Cerebellar cortex (tissue), 1 donor: ENCODE measurements at regions not wholly inside any gene's neighbourhood (a gene's known extent, or its start where the extent isn't known, plus 50 kb on each side); places are given as distances from the start of the nearest gene placed in this dataset.

Experiments
- DNase-seq: peaks from one replicate; pipeline ENCODE4 v3.0.0-alpha.2; 2015; ENCODE audit warnings: low spot score

DNA sequence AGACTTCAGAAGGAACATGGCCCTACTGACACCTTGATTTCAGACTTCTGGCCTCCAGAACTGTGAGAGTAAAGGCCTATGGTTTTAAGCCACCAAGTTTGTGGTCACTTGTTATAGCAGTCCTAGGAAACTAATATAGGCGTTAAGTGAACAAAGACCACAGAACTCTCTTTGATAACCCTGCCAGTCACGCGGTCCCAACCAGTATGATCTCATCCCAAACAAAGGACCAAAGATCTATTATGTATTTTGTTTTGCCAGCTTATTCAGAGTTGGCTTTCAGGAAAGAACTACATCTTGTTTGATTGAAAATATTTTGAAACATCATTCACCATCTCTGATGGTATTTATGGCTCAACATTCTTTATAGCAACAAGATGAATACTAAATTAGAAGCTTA, 294.4 kb upstream of the SLCO3A1 start:
- no peak for DNase-seq

DNA sequence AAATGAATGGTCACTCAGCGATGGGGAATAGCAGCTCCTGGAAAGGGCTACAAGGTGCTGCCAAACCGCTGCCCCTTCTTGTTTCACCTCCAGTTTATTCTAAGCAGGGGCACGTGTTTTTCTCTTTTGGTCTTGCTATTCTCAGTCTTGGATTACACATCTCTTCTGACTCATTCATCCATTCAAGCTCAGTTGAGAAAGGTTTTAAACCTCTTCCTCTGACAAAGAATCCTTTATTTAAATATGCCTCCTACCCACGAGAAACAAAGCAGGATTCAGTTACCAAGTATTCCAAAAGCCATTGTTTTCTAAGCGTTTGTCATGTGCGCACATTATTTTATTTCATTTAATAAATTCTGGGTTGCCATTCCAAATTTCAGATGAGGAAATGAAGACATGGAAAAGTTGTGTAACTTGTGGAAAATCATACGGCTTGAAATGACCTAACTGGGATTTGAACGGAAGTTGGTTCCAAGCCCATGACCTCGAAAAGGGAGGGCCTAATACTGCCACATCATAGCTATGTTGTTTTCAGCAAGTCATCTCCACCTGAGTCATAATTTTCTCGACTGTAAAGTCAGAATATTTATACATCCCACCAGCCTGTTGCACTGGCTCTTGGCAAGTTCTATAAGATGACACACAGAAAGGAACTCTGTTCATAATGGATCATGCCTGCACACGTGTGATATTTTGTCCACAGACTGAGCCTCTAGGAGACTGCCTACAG, 292.0 kb upstream of the SLCO3A1 start:
- DNase-seq = no peak

DNA sequence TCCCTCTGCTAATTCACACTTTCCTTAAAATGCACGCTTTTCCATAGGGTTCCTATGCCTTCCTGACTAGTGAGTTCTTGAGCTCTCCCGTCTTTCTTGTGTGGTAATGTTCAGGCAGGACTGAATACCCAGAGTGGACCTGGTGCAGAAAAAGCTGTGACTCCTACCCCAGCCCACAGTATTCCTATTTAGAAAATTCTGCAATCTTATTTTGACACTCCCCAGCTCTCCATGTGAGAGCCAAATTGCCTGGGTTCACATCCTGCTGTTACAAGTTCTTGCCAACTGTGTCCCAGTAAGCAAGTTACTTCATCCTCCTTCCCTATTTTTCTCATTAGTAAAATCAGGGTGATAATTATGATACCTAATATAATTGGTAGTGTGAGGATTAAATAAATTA, 290.8 kb upstream of the SLCO3A1 start:
- DNase-seq = no peak

DNA sequence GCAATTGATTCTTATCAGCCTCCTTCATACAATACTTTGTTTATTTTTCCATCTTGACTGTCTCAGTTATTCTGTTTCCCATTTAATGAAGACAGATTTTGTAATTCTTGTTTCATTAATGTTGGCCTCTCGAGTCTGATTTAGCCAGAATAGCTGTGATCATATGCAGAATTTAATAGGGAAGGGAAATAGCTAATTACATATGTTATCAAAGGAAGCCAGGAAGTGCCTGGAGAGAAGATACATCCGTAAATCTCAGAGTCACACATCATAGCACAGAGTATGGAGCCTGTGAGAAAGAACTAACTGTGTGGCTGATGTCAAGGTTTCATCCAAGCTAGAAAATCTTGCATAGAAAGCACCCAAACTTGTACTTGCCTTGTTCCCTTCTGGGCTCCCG, 288.9 kb upstream of the SLCO3A1 start:
- no peak for DNase-seq

DNA sequence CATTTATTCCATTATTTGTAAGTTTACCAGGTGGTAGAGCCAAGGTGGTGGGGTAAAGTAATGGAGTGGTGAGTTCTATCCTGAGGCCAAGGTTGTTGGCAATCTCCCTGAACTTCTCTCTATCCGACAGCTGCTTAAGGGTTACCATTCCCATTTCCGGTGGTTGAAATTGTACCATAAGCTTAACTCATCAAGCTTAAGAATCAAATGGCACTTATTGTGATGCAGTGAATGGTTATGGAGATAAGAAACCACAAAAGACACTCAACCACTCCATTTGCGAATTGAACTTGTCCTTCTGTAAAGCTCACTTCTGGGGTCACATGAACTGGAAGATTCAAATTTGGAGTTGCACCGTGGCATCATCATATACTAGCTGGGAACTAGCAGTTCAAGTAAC, 287.4 kb upstream of the SLCO3A1 start:
- DNase-seq = no peak

DNA sequence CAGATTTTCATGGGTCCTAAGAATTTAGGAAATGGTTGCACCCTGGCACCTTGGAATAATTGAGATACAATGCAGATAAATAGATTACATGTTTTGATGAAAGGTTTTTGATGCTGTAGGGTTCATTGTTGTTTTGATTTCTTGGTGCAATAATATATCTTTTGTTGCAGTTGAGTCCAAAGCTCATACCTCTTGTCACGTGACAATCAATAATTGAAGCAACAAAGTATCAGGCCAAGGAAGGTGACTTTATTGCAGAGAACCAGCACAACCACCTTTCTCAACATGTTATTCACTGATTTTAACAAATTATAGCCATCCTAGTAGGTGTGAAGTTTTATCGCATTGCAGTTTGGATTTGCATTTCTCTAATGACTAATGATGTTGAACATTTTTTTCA, 285.5 kb upstream of the SLCO3A1 start:
- DNase-seq = no peak

DNA sequence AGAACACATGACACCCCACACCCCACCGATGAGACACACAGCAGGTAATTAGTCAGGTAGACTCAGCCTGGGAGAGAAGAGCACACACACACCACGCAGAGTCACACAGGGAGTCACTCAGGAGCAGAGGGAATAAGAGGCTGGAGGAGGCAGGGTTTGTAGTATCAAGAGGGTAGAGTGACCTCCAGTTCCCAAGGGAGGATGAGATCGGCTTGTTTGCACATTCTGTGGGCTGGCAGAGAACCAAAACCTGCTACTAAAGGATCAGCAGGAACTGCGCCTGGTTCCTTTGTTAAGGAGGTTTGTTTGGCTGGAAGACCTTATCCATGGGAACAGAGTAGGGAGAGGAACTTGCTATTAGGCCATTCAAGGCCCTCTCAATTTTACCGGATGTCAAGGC, 281.4 kb upstream of the SLCO3A1 start:
- no peak for DNase-seq

DNA sequence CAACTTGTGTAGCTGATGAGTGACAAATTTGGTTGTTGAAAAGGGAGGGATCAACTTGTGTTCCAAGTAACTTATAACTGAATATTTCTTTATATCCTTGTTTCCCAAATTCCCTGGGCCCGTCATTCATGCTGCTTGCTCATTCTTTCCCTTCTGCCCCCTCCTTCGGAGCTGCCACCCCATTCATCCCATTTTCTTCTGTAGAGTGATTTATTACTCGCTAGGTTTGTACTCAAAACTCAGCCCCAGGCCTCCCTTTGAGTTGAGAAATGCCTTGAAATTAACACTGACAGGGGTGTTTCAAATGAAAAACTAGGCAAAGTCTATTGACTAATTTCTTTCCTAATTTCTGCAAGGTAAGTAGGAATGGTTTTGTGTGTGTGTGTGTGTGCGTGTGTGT, 277.4 kb upstream of the SLCO3A1 start:
- DNase-seq = no peak

DNA sequence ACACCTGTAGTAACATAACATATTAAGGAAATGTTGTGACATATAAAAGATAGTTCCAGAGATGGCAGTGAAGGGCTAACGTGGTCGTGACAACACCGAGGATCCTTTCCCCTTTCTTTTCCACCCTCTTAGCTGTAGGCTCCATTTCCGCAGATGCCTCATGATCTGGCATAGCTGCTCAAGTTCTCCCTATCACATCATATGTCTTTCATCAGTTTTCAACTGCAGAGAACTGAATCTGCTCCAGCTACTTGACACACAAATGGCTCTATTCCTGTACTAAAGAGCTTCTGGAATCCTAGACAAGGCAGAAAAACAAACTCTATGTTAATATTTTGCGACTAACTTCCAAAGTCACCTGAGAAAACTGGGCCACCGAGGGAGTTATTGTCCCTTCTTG, 275.0 kb upstream of the SLCO3A1 start:
- DNase-seq = no peak

DNA sequence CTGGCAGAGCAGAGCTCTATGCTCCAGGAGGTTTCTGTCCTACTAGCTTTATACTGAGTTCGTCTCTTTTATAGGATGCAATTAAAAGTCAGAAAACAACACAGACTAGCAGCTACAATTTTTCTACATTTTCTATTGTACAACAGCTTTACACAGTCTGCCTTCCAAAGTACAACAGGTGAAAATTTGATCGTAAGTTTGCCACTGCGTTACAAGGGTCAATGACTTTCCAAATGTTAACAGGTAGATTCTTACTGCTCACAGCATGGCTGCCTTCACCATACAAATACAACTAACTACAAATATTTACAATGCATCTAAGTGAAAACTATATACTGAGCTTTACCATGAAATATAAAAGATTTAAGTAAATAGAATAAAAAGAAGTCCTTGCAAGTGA, 268.6 kb upstream of the SLCO3A1 start:
- DNase-seq = no peak

DNA sequence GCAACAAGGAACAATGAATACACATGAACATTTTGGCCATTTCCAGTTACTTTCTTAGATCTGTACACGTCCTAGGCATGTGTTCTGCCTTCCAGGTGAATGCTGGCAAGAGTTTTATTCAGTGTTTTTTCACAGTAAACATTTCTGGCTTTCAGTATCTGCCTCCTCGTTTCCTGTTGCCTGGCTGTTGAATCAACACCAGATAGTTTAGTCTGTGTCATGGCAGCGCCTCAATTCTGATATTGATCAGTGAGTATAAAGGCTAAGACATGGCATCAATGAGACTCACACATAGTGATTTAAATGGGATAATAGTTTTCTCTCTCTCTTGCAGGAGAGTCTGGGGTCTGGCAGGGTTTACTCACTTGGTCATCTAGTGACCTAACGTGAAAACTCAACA, 266.9 kb upstream of the SLCO3A1 start:
- DNase-seq = no peak

DNA sequence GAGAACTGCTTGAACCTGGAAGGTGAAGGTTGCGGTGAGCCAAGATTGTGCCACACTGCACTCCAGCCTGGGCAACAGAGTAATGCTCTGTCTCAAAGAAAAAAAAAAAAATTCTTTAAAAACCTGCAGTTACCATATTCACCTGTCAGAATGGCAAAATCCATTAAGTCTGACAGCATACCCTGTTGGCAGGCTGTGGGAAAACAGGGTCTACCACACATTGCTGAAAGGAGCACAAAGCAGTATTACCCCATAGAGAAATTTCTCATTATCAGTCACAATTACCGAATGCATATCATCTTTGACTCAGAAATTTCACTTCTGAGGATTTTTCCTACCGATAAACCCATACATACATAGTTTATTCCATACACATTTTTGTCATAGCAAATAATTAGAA, 264.1 kb upstream of the SLCO3A1 start:
- DNase-seq = no peak

DNA sequence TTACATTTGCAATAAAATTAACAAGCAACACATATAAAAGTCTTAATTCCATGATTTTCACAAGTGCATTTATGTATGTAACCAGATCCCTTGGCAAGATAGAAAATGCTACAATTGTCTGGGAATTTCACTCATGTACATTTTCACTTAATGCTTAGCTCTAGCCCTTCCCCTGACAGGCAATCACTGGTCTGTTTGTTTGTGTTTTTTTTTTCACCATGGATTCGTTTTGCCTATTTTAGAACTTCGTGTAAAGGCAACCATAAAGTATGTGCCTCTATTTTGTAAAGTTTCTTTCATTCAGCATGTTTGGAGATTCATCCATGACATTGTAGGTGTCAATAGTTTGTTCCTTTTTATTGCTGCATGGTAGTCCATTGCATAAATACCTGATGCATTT, 260.9 kb upstream of the SLCO3A1 start:
- DNase-seq = no peak

DNA sequence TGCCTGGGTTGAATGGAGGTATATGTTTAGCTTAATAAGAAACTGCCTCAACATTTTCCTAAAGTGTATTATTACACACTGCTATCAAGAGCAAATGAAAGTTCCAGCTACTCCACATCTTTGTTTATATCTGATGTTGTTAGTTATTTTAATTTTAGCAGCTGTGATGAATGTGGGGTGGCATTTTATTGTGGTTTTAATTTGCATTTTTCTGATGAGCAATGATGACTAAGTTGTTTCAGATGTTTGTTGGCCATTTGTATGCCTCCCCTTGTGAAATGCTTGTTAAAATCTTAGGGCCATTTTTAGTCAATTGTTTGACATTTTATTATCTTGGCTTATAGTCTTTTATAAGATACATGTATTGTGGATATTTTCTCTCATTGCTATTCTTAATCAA, 260.4 kb upstream of the SLCO3A1 start:
- DNase-seq = no peak

DNA sequence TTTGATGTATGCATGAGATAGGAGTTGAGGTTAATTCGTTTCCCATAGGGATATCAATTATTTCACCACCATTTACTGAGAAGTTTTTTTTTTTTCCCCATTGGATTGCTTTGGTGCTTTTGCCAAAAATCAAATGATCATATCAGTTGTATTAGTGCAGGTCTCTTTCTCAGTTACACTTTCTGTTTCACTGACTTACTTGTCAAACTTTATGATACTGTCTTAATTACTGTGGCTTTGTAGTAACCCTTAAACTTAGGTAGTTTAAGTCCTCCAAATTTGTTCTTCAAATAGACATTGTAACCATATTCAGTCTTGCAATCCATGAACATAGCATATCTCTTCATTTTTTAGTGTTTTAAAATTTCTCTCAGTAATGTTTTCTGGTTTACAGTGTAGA, 259.9 kb upstream of the SLCO3A1 start:
- no peak for DNase-seq

DNA sequence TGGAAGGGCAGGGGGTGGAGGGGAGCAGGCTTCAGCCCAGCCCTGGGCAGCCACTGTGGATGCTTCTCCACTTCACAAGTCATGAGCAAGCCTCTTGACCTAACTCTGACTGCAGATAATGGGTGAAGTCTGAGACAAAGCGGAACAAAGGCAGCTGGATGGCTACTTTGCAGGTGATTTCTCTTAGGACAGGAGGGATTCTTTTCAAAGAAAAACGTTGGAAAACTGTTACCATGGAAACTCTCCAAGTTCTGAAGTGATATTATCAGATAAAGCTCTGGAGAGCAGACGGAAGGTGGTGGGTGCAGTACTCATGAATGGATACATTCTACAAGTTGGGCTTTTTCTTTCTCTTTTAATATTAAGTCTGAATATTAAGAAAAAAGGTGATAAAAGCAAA, 254.2 kb upstream of the SLCO3A1 start:
- no peak for DNase-seq

DNA sequence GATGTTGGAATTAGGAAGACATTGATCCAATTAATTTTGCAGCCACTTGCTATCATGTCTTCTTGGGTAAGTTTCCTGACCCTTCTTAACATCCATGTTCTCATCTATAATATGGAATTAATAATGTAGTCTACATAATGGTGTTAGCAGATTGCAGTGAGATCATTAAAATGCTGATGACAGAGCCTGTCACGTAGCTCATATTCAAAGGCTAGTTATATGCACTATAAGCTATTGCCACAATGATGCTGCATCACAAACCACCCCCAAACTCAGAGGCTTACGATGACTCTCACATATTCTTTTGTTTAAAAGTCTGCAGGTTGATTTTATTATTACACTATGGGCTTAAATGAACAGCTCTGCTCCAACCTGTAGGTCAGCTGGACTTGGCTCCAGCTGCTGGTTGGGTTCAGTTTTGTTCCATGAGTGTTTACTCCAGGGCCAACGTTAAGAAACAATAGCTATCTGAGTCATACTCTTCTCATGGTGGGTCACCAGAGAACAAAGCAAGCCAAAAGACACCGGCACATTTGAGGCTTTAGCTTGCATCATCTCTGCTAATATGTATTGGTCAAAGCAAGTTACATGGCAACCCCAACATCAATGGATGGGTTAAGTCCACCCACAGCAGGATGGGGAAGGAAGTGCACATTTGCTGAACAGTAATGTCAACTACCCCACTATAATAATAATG, 250.0 kb upstream of the SLCO3A1 start:
- no peak for DNase-seq

DNA sequence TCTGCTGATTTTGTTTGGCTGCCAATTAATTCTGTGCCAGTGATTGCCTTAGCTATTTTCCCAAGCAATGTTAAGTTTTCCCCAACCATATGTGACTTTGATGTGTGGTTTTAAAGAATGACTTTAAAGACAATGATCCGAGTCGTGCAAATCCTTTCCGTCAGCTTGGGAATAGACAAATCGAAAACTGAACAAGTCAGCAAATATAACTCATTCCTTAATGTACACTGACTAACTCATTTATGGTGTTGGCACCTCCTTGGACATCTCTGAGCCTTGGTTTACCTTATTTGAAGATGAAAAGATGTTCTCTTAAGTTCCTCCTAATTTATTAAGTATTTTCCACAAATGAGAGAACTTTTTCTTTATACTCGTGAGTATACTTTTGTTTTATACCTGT, 249.4 kb upstream of the SLCO3A1 start:
- no peak for DNase-seq

DNA sequence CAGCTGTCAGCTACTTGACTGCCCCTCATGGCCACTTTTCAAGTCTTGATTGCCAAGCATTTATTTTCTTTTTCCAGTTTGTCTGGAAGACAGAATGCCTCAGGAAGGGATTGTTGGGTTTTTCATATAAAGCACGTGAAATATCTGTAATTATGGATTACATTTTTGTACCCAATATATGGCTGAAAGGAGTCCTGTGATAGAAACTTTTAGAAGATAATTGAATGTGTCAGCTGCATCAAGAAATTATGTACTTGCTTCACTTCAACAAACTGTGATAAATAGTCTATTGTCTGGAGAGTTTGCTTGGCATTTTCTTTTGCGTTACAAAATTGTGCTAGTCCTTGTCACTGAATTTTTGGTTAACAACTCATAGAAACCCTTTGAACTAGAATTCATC, 247.9 kb upstream of the SLCO3A1 start:
- DNase-seq = no peak

DNA sequence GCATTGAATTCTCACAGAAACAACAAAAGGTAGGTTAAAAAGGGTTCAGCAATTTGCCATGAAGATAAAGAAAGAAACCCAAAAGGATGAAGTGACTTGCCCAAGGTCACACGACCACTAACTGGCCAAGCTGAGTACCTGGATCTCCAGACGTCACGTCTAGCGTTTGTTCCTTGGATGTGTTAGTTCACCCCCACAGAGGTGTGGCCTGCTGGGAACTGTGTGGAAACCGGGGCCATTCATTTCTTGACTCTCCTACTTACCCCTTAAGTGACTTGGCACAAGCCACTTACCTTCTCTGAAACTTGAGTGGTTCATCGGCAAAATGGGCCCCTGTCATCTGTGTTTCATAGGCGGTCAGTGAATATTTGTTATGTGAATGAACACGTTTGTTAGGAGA, 244.3 kb upstream of the SLCO3A1 start:
- DNase-seq = no peak

DNA sequence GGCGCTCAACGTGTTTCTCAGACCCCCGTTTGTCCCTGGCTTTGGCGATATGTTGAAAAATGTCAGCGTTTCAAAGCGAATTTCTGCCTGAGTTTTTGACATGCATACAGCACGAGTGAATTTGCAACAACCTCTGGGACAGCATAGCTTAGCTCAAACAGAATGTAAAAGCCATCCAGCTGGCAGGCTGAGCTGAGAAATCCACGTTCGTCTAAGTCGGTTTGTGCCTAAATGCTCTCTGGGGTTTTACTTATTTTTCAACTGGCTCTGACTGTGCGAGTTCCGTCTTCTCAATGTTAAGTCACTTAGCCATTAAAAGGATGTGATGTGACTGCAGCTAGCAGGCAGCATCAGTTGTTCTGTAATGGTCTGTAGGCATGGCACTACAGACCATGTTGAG, 243.5 kb upstream of the SLCO3A1 start:
- DNase-seq = no peak

DNA sequence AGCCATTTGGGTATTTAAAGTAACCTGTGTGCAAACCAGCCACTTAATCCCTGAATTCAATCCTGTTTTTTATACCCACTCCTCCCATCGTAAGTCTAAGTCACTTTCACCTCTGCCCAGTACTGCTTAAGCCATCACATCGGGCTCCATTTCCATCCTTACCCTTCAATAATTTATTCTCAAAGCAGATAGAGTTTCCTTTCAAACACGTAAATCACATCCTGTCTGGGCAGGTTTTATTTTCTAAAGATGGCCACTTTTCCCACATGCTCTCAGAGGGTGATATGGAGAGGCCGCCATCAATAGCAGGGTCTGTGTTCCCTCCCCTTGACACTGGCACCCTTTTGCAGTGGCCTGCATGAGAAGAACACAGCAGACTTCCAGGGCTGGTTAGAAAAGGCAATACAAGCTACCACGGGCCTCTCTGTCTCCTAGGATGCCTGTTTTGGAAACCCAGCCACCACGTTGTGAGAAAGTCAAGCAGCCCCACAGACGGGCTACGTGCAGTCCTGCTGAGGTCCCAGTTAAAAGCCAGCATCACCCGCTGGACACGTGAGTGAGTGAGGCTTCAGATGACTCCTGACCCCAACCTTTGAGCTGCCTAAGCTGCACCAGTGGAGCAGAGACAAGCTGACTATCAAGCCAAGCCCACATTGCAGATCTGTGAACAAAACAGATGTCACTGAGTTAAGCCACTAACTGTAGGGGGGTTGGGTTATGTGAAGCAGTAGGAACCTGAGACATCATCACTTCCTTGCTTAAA, 241.8 kb upstream of the SLCO3A1 start:
- DNase-seq = no peak

DNA sequence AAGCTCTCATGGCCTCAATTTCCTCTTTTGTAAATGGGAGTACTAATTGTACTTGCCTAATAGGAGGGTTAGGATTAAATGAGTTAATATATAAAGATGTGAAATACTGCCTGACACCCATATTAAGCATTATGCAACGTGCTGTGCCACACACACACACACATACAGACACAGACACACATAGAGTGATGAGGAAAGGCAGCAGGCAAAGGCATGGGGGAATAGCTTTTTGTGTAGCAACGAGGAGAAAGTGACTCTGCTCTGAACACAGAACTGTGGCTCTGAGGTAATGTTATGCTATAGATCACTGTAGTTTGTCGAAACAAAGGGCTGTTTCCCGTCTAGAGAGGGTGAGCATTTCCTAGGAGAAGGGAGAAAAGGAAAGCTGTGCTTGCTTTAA, 233.3 kb upstream of the SLCO3A1 start:
- no peak for DNase-seq
